PFSK-1 (cell line): ENCODE measurements at regions not wholly inside any gene's neighbourhood (a gene's known extent, or its start where the extent isn't known, plus 50 kb on each side); places are given as distances from the start of the nearest gene placed in this dataset.

Experiments
- POLR2AphosphoS5 ChIP-seq: IDR thresholded peaks from 2 replicates; pipeline ENCODE4 v1.6.1; 2012; ENCODE audit warnings: low read depth, mild to moderate bottlenecking, control low read depth, low read length, moderate library complexity
- REST ChIP-seq, 2 experiments: IDR thresholded peaks; 2 replicates each; pipeline versions ENCODE4 v1.6.1 to v1.8.0; 2011 to 2012; ENCODE audit warnings: low read depth in 2 of 2, low read length in 2 of 2, control low read depth in 1 of 2, inconsistent platforms in 1 of 2, mild to moderate bottlenecking in 1 of 2, moderate library complexity in 1 of 2; ENCODE audit not compliant: insufficient read depth in 1 of 2
- TAF1 ChIP-seq: IDR thresholded peaks from 2 replicates; pipeline ENCODE4 v1.6.1; 2012; ENCODE audit warnings: low read length, control low read depth, borderline replicate concordance; ENCODE audit not compliant: insufficient read depth

- TF ChIP-seq REST (IDR thresholded peaks at IDR 0.05; ENCODE audit: insufficient read depth in 1 of 2, low read depth in 2 of 2, low read length in 2 of 2) (no peak), POLR2AphosphoS5 (no peak), TAF1 (no peak)
Measured at GRCh38 chr22:49420651-49421050, 407.0 kb downstream of the BRD1 start.
